Neural cell (in vitro differentiated cells): ENCODE measurements at regions not wholly inside any gene's neighbourhood (a gene's known extent, or its start where the extent isn't known, plus 50 kb on each side); places are given as distances from the start of the nearest gene placed in this dataset.

Source experiments
- H2AFZ ChIP-seq: fragments of 200-600, 300-800 bp; sonication (generic), shearing (Covaris generic); 2 replicates; pipeline ENCODE4 v1.6.0; 2014; ENCODE audit warnings: low read depth, mild to moderate bottlenecking, antibody characterized with exemption, low read length, moderate library complexity
- H3F3A ChIP-seq: fragments of 200-600 bp; shearing (Covaris generic); 2 replicates; pipeline ENCODE4 v1.6.1; 2016; ENCODE audit warnings: mild to moderate bottlenecking, moderate library complexity, mixed read lengths, antibody characterized with exemption, low read length; ENCODE audit not compliant: insufficient read depth, poor library complexity, severe bottlenecking
- H3K27ac ChIP-seq: fragments of 200-600, 300-800 bp; sonication (generic), shearing (Covaris generic); 2 replicates; pipeline ENCODE4 v1.5.1; 2014; ENCODE audit warnings: mild to moderate bottlenecking, low read length, moderate library complexity
- H3K27me3 ChIP-seq: fragments of 300-800, 200-600 bp; sonication (generic), shearing (Covaris generic); 2 replicates; pipeline ENCODE4 v1.6.0; 2014; ENCODE audit warnings: mild to moderate bottlenecking, low read depth, low read length, moderate library complexity; ENCODE audit not compliant: insufficient read depth
- H3K36me3 ChIP-seq: fragments of 300-800, 200-600 bp; sonication (generic), shearing (Covaris generic); 2 replicates; pipeline ENCODE4 v1.5.1; 2014; ENCODE audit warnings: mild to moderate bottlenecking, antibody characterized with exemption, low read length, moderate library complexity; ENCODE audit not compliant: insufficient read depth
- H3K4me2 ChIP-seq: fragments of 300-800, 200-600 bp; sonication (generic), shearing (Covaris generic); 2 replicates; pipeline ENCODE4 v1.6.0; 2014; ENCODE audit warnings: mild to moderate bottlenecking, low read length
- H3K4me3 ChIP-seq: fragments of 300-800, 200-600 bp; sonication (generic), shearing (Covaris generic); 2 replicates; pipeline ENCODE4 v1.5.1; 2014; ENCODE audit warnings: mild to moderate bottlenecking, low read length, moderate library complexity
- H3K79me2 ChIP-seq: fragments of 200-600 bp; shearing (Covaris generic); replicated peaks from 2 replicates; pipeline ENCODE4 v1.6.0; 2014; ENCODE audit warnings: mild to moderate bottlenecking, low read length, moderate library complexity; ENCODE audit not compliant: insufficient read depth
- H3K9ac ChIP-seq: fragments of 300-800, 200-600 bp; sonication (generic), shearing (Covaris generic); 2 replicates; pipeline ENCODE4 v1.6.1; 2016; ENCODE audit warnings: mild to moderate bottlenecking, low read length, mixed read lengths
- H3K9me2 ChIP-seq: fragments of 200-600 bp; shearing (Covaris generic); 2 replicates; pipeline ENCODE4 v1.6.1; 2016; ENCODE audit warnings: mild to moderate bottlenecking, low read length, mixed read lengths; ENCODE audit not compliant: insufficient read depth
- H3K9me3 ChIP-seq: fragments of 200-600, 300-800 bp; sonication (generic), shearing (Covaris generic); 2 replicates; pipeline ENCODE4 v1.6.1; 2016; ENCODE audit warnings: mild to moderate bottlenecking, mixed run types, low read length, moderate library complexity, mixed read lengths
- H4K20me1 ChIP-seq: fragments of 200-600 bp; shearing (Covaris generic); 2 replicates; pipeline ENCODE4 v1.6.1; 2016; ENCODE audit warnings: mild to moderate bottlenecking, mixed run types; ENCODE audit not compliant: insufficient read depth
- EP300 ChIP-seq: fragments of 450-650 bp; conservative IDR thresholded peaks from 2 replicates; pipeline ENCODE4 v1.6.1; 2014; ENCODE audit warnings: antibody characterized with exemption, mild to moderate bottlenecking, moderate library complexity; ENCODE audit not compliant: poor library complexity, severe bottlenecking
- EZH2 ChIP-seq: fragments of 200-600, 300-800 bp; shearing (Covaris generic), sonication (generic); IDR thresholded peaks from 2 replicates; pipeline ENCODE4 v1.6.1; 2014; ENCODE audit warnings: antibody characterized with exemption, low read length, borderline replicate concordance, mild to moderate bottlenecking; ENCODE audit not compliant: insufficient read depth, poor library complexity, severe bottlenecking
- MXI1 ChIP-seq: fragments of 450-650 bp; conservative IDR thresholded peaks from 2 replicates; pipeline ENCODE4 v1.6.1; 2014; ENCODE audit warnings: antibody characterized with exemption, mild to moderate bottlenecking; ENCODE audit not compliant: poor library complexity, severe bottlenecking
- POLR2AphosphoS5 ChIP-seq: IDR thresholded peaks from 2 replicates; pipeline ENCODE4 v1.6.1; 2012
- RAD21 ChIP-seq: fragments of 450-650 bp; conservative IDR thresholded peaks from 2 replicates; pipeline ENCODE4 v1.6.1; 2014; ENCODE audit warnings: antibody characterized with exemption, mild to moderate bottlenecking, moderate library complexity
- SMC3 ChIP-seq: fragments of 450-650 bp; conservative IDR thresholded peaks from 2 replicates; pipeline ENCODE4 v1.6.1; 2014; ENCODE audit warnings: antibody characterized with exemption, mild to moderate bottlenecking, moderate library complexity; ENCODE audit not compliant: poor library complexity
- TAF1 ChIP-seq: IDR thresholded peaks from 2 replicates; pipeline ENCODE4 v1.6.1; 2012; ENCODE audit warnings: low read depth
- TF ChIP-seq, protein P1 (sequence below): IDR thresholded peaks from 2 replicates; pipeline ENCODE4 v1.6.1; 2012; ENCODE audit warnings: borderline replicate concordance
- TF ChIP-seq, protein P2 (sequence below): fragments of 450-650 bp; IDR thresholded peaks from 2 replicates; pipeline ENCODE4 v1.5.1; 2014; ENCODE audit warnings: antibody characterized with exemption, mild to moderate bottlenecking, moderate library complexity; ENCODE audit not compliant: poor library complexity, severe bottlenecking

DNA sequence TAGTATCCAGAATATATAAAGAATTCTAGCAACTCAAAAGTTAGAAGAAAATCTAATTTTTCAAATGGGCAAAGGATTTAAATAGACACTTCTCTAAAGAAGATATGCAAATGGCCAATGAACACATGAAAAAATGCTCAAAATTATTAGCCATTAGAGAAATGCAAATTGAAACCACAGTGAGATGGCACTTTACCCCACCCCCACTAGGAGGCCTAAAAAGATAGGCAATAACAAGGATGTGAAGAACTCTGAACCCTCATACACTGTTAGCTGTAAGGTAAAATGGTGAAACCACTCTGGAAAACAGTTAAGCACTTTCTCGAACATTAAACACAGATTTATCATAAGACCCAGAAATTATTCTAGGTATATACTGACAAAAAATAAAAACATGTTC lies 71.4 kb upstream of the IRX6 start:
- H3K9me3 ChIP-seq, result no peaks in the 10 kb centered on the region

DNA sequence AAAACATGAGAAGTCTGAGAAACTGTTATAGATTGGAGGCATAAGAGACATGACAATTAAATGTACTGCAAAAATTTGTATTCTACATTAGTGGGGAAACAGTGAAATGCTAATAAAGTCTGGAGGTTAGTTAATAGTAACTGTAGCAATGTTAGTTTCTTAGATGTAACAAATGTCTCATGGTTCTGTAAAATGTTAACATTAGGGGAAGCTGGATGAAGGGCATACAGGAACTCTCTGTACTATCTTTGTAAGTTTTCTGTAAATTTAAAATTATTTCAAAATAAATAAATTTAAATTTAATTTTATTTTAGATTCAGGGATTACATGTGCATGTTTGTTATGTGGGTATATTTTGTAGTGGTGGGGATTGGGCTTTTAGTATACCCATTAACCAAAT lies 70.0 kb upstream of the IRX6 start:
- Histone ChIP-seq H3K4me2 (no peak overlapping the region), H3K9me3 (no peaks in the 10 kb centered on the region), H3K36me3 (no peaks in the 10 kb centered on the region), H3K79me2 (no peaks in the 10 kb centered on the region), H4K20me1 (no peaks in the 10 kb centered on the region), H3K27me3 (no peaks in the 10 kb centered on the region), H3K9me2 (no peaks in the 10 kb centered on the region), H3K27ac (no peak overlapping the region), H3K4me3 (no peak overlapping the region), H3F3A (no peaks in the 10 kb centered on the region), H3K9ac (no peak overlapping the region), H2AFZ (no peak overlapping the region)
- no peak for TF ChIP-seq TAF1
- TF ChIP-seq EP300, result no peak
- TF ChIP-seq, protein P1, sequence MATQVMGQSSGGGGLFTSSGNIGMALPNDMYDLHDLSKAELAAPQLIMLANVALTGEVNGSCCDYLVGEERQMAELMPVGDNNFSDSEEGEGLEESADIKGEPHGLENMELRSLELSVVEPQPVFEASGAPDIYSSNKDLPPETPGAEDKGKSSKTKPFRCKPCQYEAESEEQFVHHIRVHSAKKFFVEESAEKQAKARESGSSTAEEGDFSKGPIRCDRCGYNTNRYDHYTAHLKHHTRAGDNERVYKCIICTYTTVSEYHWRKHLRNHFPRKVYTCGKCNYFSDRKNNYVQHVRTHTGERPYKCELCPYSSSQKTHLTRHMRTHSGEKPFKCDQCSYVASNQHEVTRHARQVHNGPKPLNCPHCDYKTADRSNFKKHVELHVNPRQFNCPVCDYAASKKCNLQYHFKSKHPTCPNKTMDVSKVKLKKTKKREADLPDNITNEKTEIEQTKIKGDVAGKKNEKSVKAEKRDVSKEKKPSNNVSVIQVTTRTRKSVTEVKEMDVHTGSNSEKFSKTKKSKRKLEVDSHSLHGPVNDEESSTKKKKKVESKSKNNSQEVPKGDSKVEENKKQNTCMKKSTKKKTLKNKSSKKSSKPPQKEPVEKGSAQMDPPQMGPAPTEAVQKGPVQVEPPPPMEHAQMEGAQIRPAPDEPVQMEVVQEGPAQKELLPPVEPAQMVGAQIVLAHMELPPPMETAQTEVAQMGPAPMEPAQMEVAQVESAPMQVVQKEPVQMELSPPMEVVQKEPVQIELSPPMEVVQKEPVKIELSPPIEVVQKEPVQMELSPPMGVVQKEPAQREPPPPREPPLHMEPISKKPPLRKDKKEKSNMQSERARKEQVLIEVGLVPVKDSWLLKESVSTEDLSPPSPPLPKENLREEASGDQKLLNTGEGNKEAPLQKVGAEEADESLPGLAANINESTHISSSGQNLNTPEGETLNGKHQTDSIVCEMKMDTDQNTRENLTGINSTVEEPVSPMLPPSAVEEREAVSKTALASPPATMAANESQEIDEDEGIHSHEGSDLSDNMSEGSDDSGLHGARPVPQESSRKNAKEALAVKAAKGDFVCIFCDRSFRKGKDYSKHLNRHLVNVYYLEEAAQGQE, result no peak
- TF ChIP-seq EZH2, result no peak
- TF ChIP-seq, protein P2, sequence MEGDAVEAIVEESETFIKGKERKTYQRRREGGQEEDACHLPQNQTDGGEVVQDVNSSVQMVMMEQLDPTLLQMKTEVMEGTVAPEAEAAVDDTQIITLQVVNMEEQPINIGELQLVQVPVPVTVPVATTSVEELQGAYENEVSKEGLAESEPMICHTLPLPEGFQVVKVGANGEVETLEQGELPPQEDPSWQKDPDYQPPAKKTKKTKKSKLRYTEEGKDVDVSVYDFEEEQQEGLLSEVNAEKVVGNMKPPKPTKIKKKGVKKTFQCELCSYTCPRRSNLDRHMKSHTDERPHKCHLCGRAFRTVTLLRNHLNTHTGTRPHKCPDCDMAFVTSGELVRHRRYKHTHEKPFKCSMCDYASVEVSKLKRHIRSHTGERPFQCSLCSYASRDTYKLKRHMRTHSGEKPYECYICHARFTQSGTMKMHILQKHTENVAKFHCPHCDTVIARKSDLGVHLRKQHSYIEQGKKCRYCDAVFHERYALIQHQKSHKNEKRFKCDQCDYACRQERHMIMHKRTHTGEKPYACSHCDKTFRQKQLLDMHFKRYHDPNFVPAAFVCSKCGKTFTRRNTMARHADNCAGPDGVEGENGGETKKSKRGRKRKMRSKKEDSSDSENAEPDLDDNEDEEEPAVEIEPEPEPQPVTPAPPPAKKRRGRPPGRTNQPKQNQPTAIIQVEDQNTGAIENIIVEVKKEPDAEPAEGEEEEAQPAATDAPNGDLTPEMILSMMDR, result no peak
- no peak for TF ChIP-seq MXI1
- no peak for TF ChIP-seq SMC3
- TF ChIP-seq RAD21, result no peak
- no peak for TF ChIP-seq POLR2AphosphoS5

More for the DNA sequence above, 71.4 kb upstream of the IRX6 start:
- H3K27ac ChIP-seq, result no peak overlapping the region
- no peaks in the 10 kb centered on the region for H3K27me3 ChIP-seq
- no peaks in the 10 kb centered on the region for H3K36me3 ChIP-seq
- H3K79me2 ChIP-seq, result no peaks in the 10 kb centered on the region
- H3K9me2 ChIP-seq, result no peaks in the 10 kb centered on the region
- no peak overlapping the region for H2AFZ ChIP-seq
- H3K4me2 ChIP-seq, result no peak overlapping the region
- no peak overlapping the region for H3K9ac ChIP-seq
- H3K4me3 ChIP-seq, result no peak overlapping the region
- no peaks in the 10 kb centered on the region for H3F3A ChIP-seq
- H4K20me1 ChIP-seq, result no peaks in the 10 kb centered on the region
- TF ChIP-seq EZH2 (no peak), RAD21 (no peak), SMC3 (no peak), POLR2AphosphoS5 (no peak), MXI1 (no peak), TAF1 (no peak), EP300 (no peak)
- TF ChIP-seq, protein P1, result no peak
- TF ChIP-seq, protein P2, result no peak
